ENCODE measurements at regions not wholly inside any gene's neighbourhood (a gene's known extent, or its start where the extent isn't known, plus 50 kb on each side); places are given as distances from the start of the nearest gene placed in this dataset.
A peak's percentile ranks its signal among the peaks of the same experiment; 100 is the strongest.

- DNase-seq = no peak
These were observed 450.7 kb downstream of the NSUN3 start for GRCh38 chr3:94513600-94513999.

- no peak for DNase-seq
These were observed 453.1 kb downstream of the NSUN3 start for GRCh38 chr3:94515983-94516382.

GRCh38 chr3:94520364-94520763 is 457.5 kb downstream of the NSUN3 start:
- no peak for DNase-seq

GRCh38 chr3:94522488-94522887 is 459.6 kb downstream of the NSUN3 start:
- no peak for DNase-seq

- DNase-seq = no peak
These were observed 461.4 kb downstream of the NSUN3 start for GRCh38 chr3:94524102-94524919.

- DNase-seq = peak; percentile 11
These were observed 462.2 kb downstream of the NSUN3 start for GRCh38 chr3:94525043-94525442.

GRCh38 chr3:94529816-94530215 is 467.0 kb downstream of the NSUN3 start:
- DNase-seq = no peak

GRCh38 chr3:94532951-94533350 is 470.1 kb downstream of the NSUN3 start:
- no peak for DNase-seq

GRCh38 chr3:94539937-94540336 is 477.1 kb downstream of the NSUN3 start:
- no peak for DNase-seq

GRCh38 chr3:94543161-94543560 is 480.3 kb downstream of the NSUN3 start:
- DNase-seq = no peak

- DNase-seq = no peak
These were observed 481.4 kb downstream of the NSUN3 start for GRCh38 chr3:94544131-94544789.

- DNase-seq = no peak
These were observed 485.9 kb downstream of the NSUN3 start for GRCh38 chr3:94548581-94549316.

- no peak for DNase-seq
These were observed 498.2 kb downstream of the NSUN3 start for GRCh38 chr3:94561094-94561493.

- DNase-seq = no peak
These were observed 501.4 kb downstream of the NSUN3 start for GRCh38 chr3:94564247-94564646.

GRCh38 chr3:94568041-94568440 is 505.2 kb downstream of the NSUN3 start:
- DNase-seq = no peak

- DNase-seq = no peak
These were observed 510.5 kb downstream of the NSUN3 start for GRCh38 chr3:94573337-94573736.

- DNase-seq = no peak
These were observed 524.4 kb downstream of the NSUN3 start for GRCh38 chr3:94587291-94587690.

GRCh38 chr3:94593526-94594150 is 530.8 kb downstream of the NSUN3 start:
- DNase-seq = no peak

GRCh38 chr3:94596141-94596540 is 533.3 kb downstream of the NSUN3 start:
- DNase-seq = no peak

GRCh38 chr3:94596887-94597566 is 534.2 kb downstream of the NSUN3 start:
- DNase-seq = no peak

GRCh38 chr3:94607778-94608177 is 544.9 kb downstream of the NSUN3 start:
- DNase-seq = no peak

GRCh38 chr3:94609908-94610307 is 547.0 kb downstream of the NSUN3 start:
- DNase-seq = no peak

GRCh38 chr3:94611596-94611995 is 548.7 kb downstream of the NSUN3 start:
- DNase-seq = no peak
